PC-3 (cell line): ENCODE measurements at regions not wholly inside any gene's neighbourhood (a gene's known extent, or its start where the extent isn't known, plus 50 kb on each side); places are given as distances from the start of the nearest gene placed in this dataset.

Source experiments
- ATAC-seq: fragments of 200-7000 bp; cut with Tn5 transposase; 2 replicates; pipeline ENCODE4 v1.9.1; 2020; ENCODE audit warnings: mild to moderate bottlenecking, moderate library complexity
- BruUV-seq: library from RNA; stranded (reverse); fragments of 400-500 nt; replicated peaks from 2 replicates; lab custom pipeline; 2021; lab: Mats Ljungman, UMichigan
- CTCF ChIA-PET: fragments of 300-600 bp; sonication (Branson Sonifier 250); formaldehyde crosslinking; loops from one replicate; lab custom pipeline; 2022; ENCODE audit warnings: antibody characterized with exemption; lab: Charles Lee
- POLR2A ChIA-PET: fragments of 300-600 bp; sonication (Branson Sonifier 250); formaldehyde crosslinking; loops from one replicate; lab custom pipeline; 2022; ENCODE audit warnings: antibody characterized with exemption; ENCODE audit not compliant: unreplicated experiment; lab: Charles Lee
- DNase-seq: peaks from one replicate; pipeline ENCODE4 v3.0.0-alpha.2; 2015
- H2AFZ ChIP-seq: fragments of 300-600 bp; sonication (generic); 2 replicates; pipeline ENCODE4 v1.6.0; 2016; ENCODE audit warnings: antibody characterized with exemption, low read length
- H3F3A ChIP-seq: fragments of 300-600 bp; sonication (generic); one replicate; pipeline ENCODE4 v1.6.0; 2017; ENCODE audit warnings: antibody characterized with exemption, low read length, control low read depth, mild to moderate bottlenecking; ENCODE audit not compliant: unreplicated experiment
- H3K27ac ChIP-seq: fragments of 300-600 bp; sonication (generic); 2 replicates; pipeline ENCODE4 v1.5.1; 2016; ENCODE audit warnings: mild to moderate bottlenecking, low read length
- H3K27me3 ChIP-seq: fragments of 300-600 bp; sonication (generic); 2 replicates; pipeline ENCODE4 v1.6.1; 2016; ENCODE audit warnings: low read length, mixed read lengths
- H3K36me3 ChIP-seq: fragments of 300-600 bp; sonication (generic); 2 replicates; pipeline ENCODE4 v1.6.1; 2016; ENCODE audit warnings: low read depth, mixed run types, low read length, mixed read lengths
- H3K4me1 ChIP-seq: fragments of 300-600 bp; sonication (generic); 2 replicates; pipeline ENCODE4 v1.5.1; 2016; ENCODE audit warnings: low read length; ENCODE audit not compliant: insufficient read depth
- H3K4me2 ChIP-seq: fragments of 300-600 bp; sonication (generic); 2 replicates; pipeline ENCODE4 v1.6.0; 2016; ENCODE audit warnings: low read length
- H3K4me3 ChIP-seq: fragments of 300-600 bp; sonication (generic); 2 replicates; pipeline ENCODE4 v1.5.1; 2016; ENCODE audit warnings: mild to moderate bottlenecking, low read length, mixed read lengths
- H3K79me2 ChIP-seq: fragments of 300-600 bp; sonication (generic); 2 replicates; pipeline ENCODE4 v1.6.1; 2017; ENCODE audit warnings: low read length, mixed read lengths
- H3K9ac ChIP-seq: fragments of 300-600 bp; sonication (generic); 2 replicates; pipeline ENCODE4 v1.6.0; 2016; ENCODE audit warnings: mild to moderate bottlenecking, low read length
- H3K9me2 ChIP-seq: fragments of 300-600 bp; sonication (generic); replicated peaks from 2 replicates; pipeline ENCODE4 v1.6.1; 2016; ENCODE audit warnings: mixed run types, low read length, mixed read lengths
- H3K9me3 ChIP-seq: fragments of 300-600 bp; sonication (generic); 2 replicates; pipeline ENCODE4 v1.6.1; 2016; ENCODE audit warnings: low read length, mixed read lengths
- H4K20me1 ChIP-seq: fragments of 300-600 bp; sonication (generic); 2 replicates; pipeline ENCODE4 v1.6.1; 2016; ENCODE audit warnings: low read length, mixed read lengths
- EZH2 ChIP-seq: fragments of 300-600 bp; sonication (generic); IDR thresholded peaks from one replicate; pipeline ENCODE4 v1.6.1; 2017; ENCODE audit warnings: antibody characterized with exemption, mild to moderate bottlenecking, low read length; ENCODE audit not compliant: unreplicated experiment
- EZH2phosphoT487 ChIP-seq: fragments of 300-600 bp; sonication (generic); IDR thresholded peaks from 2 replicates; pipeline ENCODE4 v1.6.1; 2018; ENCODE audit warnings: mild to moderate bottlenecking, antibody characterized with exemption, low read length, borderline replicate concordance
- intact Hi-C: fragments of 100-400 bp; cut with micrococcal nuclease; formaldehyde crosslinking; loops from 2 replicates; pipeline ENCODE4 v1.9.0; 2023
- TF ChIP-seq, protein P1 (sequence below): fragments of 300-600 bp; sonication (generic); conservative IDR thresholded peaks from 2 replicates; pipeline ENCODE4 v1.5.1; 2017; ENCODE audit warnings: antibody characterized with exemption, low read depth, mild to moderate bottlenecking, low read length

DNA sequence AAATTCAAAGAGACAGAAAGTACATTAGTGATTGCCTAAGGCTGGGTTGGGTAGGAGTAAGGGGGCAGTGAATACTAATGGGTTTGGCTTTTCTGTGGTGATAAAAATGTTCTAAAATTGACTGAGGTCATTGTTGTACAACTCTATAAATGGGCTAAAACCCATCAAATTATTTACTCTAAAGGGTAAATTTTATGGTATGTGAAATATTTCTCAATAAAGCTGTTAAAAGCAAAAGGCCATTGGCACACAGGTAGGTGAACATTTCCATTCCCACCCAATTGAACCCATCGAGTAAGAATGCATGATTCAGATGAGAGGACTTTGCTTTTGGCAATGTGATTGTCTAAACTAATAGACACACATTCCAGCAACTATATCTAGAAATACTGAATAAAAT, 579.4 kb downstream of the GATA3 start:
- intact Hi-C loops, result no loop called here
- Histone ChIP-seq H4K20me1 (no peaks in the 10 kb centered on the region), H3K27me3 (no peaks in the 10 kb centered on the region), H3F3A (no peaks in the 10 kb centered on the region), H3K9me3 (no peaks in the 10 kb centered on the region), H2AFZ (no peak overlapping the region), H3K36me3 (no peaks in the 10 kb centered on the region), H3K27ac (no peak overlapping the region), H3K4me3 (no peak overlapping the region), H3K4me1 (peaks cover 3% of the 10 kb centered on the region; the same call in 1 of the 2 replicates), H3K9ac (no peak overlapping the region), H3K79me2 (no peaks in the 10 kb centered on the region), H3K4me2 (no peak overlapping the region), H3K9me2 (no peaks in the 10 kb centered on the region)
- no TSS peak for BruUV-seq
- no peak for TF ChIP-seq EZH2phosphoT487
- TF ChIP-seq, protein P1, sequence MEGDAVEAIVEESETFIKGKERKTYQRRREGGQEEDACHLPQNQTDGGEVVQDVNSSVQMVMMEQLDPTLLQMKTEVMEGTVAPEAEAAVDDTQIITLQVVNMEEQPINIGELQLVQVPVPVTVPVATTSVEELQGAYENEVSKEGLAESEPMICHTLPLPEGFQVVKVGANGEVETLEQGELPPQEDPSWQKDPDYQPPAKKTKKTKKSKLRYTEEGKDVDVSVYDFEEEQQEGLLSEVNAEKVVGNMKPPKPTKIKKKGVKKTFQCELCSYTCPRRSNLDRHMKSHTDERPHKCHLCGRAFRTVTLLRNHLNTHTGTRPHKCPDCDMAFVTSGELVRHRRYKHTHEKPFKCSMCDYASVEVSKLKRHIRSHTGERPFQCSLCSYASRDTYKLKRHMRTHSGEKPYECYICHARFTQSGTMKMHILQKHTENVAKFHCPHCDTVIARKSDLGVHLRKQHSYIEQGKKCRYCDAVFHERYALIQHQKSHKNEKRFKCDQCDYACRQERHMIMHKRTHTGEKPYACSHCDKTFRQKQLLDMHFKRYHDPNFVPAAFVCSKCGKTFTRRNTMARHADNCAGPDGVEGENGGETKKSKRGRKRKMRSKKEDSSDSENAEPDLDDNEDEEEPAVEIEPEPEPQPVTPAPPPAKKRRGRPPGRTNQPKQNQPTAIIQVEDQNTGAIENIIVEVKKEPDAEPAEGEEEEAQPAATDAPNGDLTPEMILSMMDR, result no peak
- TF ChIP-seq EZH2, result no peak
- peak; percentile 62 for DNase-seq
- ChIA-PET CTCF (no interaction called here), POLR2A (no interaction called here)
- no peak for ATAC-seq

GRCh38 chr10:8636371-8636770, 581.9 kb downstream of the GATA3 start:
- no peak overlapping the region for H3K27ac ChIP-seq
- ChIA-PET POLR2A (no interaction called here), CTCF (no interaction called here)
- H2AFZ ChIP-seq, result no peak overlapping the region
- H3K4me2 ChIP-seq, result no peak overlapping the region
- no peaks in the 10 kb centered on the region for H3F3A ChIP-seq
- H3K4me1 ChIP-seq, result no peaks in the 10 kb centered on the region
- no TSS peak for BruUV-seq
- TF ChIP-seq EZH2 (no peak), EZH2phosphoT487 (no peak)
- TF ChIP-seq, protein P1, result no peak
- no peak overlapping the region for H3K9ac ChIP-seq
- no peak for DNase-seq
- no peaks in the 10 kb centered on the region for H3K9me3 ChIP-seq
- no peaks in the 10 kb centered on the region for H3K36me3 ChIP-seq
- H3K9me2 ChIP-seq, result no peaks in the 10 kb centered on the region
- H3K79me2 ChIP-seq, result no peaks in the 10 kb centered on the region
- H3K27me3 ChIP-seq, result no peaks in the 10 kb centered on the region
- no peak overlapping the region for H3K4me3 ChIP-seq
- intact Hi-C loops, result no loop called here
- H4K20me1 ChIP-seq, result no peaks in the 10 kb centered on the region
- no peak for ATAC-seq

GRCh38 chr10:8637640-8638039, 583.2 kb downstream of the GATA3 start:
- H3K9ac ChIP-seq, result no peak overlapping the region
- ATAC-seq (no peak), DNase-seq (no peak)
- H3F3A ChIP-seq, result no peaks in the 10 kb centered on the region
- no peaks in the 10 kb centered on the region for H3K4me1 ChIP-seq
- H4K20me1 ChIP-seq, result no peaks in the 10 kb centered on the region
- intact Hi-C loops, result no loop called here
- H3K4me3 ChIP-seq, result no peak overlapping the region
- no peaks in the 10 kb centered on the region for H3K27me3 ChIP-seq
- no peaks in the 10 kb centered on the region for H3K36me3 ChIP-seq
- CTCF ChIA-PET, result no interaction called here
- TF ChIP-seq EZH2phosphoT487 (no peak), EZH2 (no peak)
- TF ChIP-seq, protein P1, result no peak
- H3K9me2 ChIP-seq, result no peaks in the 10 kb centered on the region
- no peak overlapping the region for H3K27ac ChIP-seq
- H3K79me2 ChIP-seq, result no peaks in the 10 kb centered on the region
- H2AFZ ChIP-seq, result no peak overlapping the region
- H3K9me3 ChIP-seq, result no peaks in the 10 kb centered on the region
- no peak overlapping the region for H3K4me2 ChIP-seq
- POLR2A ChIA-PET, result no interaction called here
- no TSS peak for BruUV-seq
